Activated CD4-positive, CD25-positive, alpha-beta regulatory T cell treated with anti-CD3 and anti-CD28 coated beads, Interleukin-2, amount 50 U/mL, for 24 hours (primary cell): ENCODE measurements at regions not wholly inside any gene's neighbourhood (a gene's known extent, or its start where the extent isn't known, plus 50 kb on each side); places are given as distances from the start of the nearest gene placed in this dataset.

Experiments used
- ATAC-seq, 2 donors: fragments of 150-1000 bp; cut with Tn5 transposase; one replicate each; pipeline ENCODE4 v1.10.0; 2021; ENCODE audit warnings: mild to moderate bottlenecking in 1 of 2, moderate library complexity in 1 of 2

- ATAC-seq, result no peak
These were observed 89.7 kb upstream of the SHISAL1 start for GRCh38 chr22:44402196-44403111.

- ATAC-seq, result no peak
These were observed 89.0 kb upstream of the SHISAL1 start for GRCh38 chr22:44401783-44402110.

GRCh38 chr22:44400763-44401060 lies 88.0 kb upstream of the SHISAL1 start:
- no peak for ATAC-seq

DNA sequence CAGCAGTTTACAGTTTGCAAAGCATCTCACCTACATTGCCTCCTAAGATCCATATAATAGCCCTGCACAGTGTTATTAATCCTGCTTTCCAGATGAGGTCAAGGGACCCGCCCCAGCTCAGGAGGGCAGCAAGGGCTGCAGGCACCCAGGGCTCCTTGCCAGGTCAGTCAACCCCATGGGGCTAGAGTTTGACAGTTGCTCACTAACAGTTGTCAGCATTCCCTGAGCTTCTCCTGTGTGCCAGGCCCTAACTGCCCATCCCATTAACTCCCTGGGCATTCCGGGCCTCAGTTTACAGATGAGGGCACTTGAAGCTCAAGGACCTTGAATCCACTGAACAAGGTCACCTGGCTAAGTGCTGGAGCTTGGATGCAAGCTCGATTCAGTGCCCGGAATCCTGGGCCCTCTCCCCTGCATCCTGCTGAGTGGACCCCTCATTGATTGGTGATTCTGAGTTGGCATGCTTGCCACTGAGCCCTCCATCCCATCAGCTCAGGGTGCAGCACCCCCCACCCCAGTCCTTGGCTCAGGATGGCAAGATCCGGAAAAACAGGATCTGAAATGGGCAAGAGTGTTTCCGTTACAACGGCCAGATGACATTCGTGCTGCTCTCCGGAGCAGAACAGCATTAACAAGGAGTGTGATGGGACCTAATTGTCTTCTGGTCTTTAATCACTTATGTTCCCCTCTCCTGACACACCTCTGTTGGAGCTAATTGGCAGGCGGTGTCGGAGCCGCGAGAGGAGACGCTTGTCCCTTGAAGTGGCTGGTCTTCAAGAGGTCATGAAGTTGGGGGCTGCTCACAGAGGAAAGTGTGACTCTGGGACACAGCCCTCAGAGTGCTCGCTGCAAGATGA lies 87.4 kb upstream of the SHISAL1 start:
- ATAC-seq, result no peak

DNA sequence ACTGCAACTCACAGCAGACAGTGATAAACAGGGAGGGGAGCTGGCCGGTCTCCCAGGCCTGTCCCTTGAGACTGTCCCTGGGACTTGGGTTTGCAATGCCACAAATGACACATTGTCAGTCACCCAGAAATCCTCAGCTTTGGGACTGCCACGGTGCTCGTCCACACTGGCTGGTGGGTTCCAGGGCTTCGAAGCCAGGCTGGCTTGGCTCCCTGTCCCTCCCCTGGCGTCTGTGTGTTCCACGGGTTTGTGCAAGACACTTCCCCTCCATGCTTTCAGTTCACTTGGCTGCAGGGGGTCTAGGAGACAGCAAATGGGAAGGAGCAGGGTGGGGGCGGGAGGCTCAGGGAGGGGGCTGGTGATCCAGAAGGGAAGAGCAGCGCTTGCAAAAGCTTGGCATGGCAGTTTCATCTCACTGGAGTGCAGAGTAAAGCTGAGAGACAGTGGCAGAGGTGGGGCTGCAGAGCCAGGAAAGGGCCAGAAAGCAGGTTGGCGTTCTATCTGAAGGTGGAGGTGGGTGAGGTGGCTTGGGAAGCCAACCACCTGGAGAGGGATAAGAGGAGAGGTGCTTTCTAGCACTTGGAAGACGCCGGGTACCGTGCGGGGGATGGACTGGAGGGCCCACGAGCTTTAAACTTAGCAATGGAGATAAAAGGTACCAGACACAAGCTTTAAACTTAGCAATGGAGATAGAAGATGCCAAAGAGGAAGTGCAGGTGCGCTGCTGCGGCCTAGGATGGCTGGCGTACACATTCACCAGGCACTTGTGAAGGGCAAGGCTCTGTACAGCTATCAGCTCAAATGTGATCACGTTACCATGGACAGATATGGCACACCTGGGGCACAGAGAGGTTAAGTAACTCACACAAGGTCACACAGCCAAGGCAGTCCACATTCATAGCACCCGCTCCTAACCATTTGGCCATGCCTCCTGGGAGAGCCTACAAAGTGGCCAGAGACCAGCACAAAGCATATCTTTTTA lies 86.4 kb upstream of the SHISAL1 start:
- no peak for ATAC-seq

DNA sequence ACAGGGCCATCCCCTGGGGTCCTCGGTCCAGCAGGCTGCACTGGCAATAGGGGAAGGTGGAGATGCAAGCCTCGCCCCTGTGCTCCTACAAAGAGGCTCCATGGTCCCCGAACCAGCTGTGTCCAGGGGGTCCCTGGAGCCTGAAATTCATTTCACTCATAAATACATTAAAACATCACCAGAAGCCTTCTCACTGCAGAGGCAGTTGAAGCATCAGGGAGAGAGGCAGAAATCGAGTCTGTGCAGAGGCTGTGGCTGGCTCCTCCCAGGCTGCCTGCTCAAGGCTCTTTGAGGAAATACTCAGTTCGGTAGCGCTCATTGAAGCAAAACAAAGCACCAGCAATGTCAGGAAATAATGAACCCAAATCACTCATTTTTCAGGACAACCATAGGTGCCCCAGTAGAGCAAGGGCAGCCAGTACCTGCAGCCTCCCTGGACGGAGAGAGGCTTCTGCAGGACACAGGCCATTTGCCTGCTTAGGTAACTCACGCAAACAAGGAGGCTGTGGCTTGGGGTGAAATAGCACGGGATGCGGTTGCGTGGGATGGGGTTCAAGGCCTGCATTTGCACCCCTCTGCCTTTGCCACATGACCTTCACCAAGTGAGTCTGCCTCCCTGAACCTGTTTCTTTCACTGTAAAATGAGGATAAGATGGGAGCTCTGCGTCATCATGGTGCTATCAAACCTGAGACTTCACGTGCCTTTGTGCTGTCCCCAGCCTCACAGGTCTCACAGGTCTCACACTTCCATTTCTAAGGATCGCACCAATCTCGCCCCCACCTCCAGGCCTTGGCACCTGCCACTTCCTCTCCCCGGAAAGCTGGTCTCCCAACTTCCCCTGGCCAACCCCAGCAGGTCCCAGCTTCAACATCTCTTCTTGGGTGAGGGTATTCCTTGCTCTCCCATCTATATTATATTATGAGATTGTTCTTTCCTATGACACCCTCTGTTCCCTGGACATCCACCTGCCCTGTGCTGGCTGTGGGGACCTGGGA lies 84.3 kb upstream of the SHISAL1 start:
- no peak for ATAC-seq

GRCh38 chr22:44396021-44396726 lies 83.4 kb upstream of the SHISAL1 start:
- ATAC-seq, result no peak

DNA sequence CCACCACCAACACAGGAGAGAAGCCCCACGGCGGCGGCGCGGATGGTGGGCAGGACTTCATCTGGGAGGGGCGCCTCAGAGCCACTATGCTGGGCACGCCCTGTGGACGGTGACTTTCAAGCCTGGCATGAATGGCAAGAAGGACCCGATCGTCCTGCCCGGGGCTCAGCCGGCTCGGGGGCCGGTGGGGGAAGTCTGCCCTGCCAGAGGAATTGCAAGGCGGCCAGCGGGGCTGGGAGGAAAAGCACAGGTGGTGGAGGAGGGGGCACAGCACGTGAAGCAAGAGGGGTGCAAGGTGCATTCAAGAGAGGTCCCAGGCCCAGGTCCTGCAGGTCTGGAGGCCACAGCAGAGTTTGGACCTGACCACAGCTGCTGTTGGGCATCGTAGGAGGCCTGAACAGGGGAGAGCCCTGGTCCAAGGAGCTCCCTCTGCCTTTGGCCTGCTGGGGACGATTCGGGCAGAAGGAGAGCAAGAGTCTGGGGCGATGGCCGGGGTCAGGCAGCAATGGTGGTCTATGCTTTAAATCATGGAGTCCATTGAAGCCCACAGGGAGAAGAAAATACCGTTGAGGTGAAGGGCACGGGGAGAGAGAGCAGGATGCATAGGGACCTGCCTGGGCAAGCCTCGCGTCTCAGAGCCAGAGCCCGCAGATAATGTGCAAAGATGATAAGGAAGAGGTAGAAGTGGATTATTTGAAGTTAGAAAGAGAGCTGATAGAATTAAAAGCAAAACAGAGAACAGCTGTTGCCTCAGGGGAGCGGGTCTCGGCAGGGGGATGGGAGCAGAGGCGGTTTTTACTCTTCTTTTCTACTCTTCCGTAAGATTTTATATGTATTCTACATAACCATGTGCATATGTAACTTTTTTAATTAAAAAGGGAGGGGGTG lies 82.6 kb upstream of the SHISAL1 start:
- ATAC-seq, result no peak

GRCh38 chr22:44394246-44395117 lies 81.7 kb upstream of the SHISAL1 start:
- no peak for ATAC-seq

- no peak for ATAC-seq
These were observed 80.3 kb upstream of the SHISAL1 start for GRCh38 chr22:44393066-44393465.

- no peak for ATAC-seq
These were observed 79.7 kb upstream of the SHISAL1 start for GRCh38 chr22:44392446-44392921.

DNA sequence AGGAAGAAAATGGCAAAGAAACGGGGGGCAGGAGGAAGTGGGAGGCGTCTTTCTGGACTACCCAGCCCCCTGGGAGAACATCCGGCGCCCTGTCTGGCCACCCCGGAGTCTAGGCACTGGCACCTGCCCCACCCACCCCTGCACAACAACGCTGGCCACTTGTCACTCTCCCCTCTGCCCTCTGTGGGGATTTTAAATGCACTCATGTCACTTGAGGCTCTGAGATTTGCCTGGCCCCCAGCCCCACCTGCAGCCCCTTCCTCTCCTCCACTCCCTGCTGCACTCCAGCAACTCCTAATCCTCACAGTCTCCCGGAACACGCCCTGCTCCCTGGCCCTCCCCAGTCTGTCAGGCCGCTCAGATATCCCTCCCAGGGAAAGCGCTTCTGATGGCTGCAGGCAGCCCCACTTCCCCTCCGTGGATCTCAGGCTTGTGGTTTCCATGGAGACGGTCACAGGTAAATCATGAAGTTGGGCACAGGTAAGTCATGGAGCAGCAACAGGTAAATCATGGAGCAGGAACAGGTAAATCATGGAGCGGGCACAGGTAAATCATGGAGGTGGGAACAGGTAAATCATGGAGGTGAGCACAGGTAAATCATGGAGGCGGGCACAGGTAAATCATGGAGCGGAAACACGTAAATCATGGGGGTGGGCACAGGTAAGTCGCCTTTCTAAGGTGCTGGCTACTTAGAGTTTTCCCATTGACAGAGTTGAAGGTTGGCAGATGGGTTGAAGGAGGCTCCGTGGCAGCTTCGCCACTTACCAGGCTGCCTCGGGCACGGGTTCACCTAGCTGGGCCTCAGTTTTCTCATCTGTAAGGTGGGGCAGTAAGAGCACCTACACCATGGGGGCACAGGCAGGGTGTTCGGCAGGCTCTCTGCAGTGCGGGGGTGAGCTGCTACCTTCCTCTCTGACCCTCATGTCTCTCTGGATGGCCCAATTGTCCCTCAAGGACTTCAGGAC lies 79.0 kb upstream of the SHISAL1 start:
- ATAC-seq, result no peak

DNA sequence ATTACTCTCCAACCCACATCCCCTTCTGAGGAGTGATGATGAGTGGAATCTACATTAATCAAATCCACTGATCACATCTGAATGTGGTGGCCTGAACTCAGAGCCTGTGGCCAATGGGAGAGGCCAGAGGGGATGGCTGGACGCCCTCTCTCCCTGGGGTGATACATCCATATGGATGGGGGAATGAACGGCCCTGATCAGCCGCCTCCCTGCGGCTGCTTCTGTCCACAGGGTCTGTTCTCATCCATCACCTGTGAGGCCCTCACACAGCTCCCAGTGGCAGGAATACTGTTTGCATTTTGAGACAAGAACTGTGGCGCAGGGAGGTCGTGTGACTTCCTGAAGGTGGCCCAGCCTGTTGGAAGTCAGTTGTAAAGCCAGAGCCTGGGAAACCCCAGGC lies 78.3 kb upstream of the SHISAL1 start:
- no peak for ATAC-seq

- no peak for ATAC-seq
These were observed 77.8 kb upstream of the SHISAL1 start for GRCh38 chr22:44390613-44390970.

GRCh38 chr22:44389926-44390612 lies 77.3 kb upstream of the SHISAL1 start:
- ATAC-seq, result no peak

DNA sequence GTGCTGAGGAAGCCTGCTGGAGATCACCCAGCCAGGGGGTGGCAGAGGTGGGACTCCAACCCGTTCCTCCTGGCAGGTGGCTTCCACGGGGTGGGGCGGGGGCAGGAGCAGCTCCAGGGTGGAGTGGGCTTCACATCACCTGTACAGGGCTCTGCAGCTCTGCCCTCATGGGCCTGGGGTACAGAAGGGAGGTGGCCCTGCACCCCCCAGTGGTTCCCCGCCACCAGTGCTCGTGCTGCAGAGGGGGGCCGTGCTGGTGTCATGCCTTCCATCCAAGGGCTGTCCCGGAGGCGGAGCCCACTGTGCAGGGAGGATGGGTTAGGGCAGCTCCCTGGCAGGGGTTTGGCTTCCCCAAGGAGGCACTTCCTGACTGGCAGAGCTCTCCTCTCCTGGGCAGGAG lies 76.4 kb upstream of the SHISAL1 start:
- ATAC-seq, result no peak

- no peak for ATAC-seq
These were observed 74.7 kb upstream of the SHISAL1 start for GRCh38 chr22:44387486-44387885.
